ENCODE measurements at regions not wholly inside any gene's neighbourhood (a gene's known extent, or its start where the extent isn't known, plus 50 kb on each side); places are given as distances from the start of the nearest gene placed in this dataset.

- DNase-seq (no peak), ATAC-seq (replicated peaks in 1 of 2) (no peak)
- Mint-ChIP-seq H3K9me3 (peaks cover 1 to 4% of the 10 kb centered on the region in 2 donors), H3K27me3 (ENCODE audit: low read depth) (no peaks in the 10 kb centered on the region), H3K4me3 (no peak overlapping the region), H3K36me3 (ENCODE audit: insufficient read depth in 2 of 2) (peaks cover 2 to 14% of the 10 kb centered on the region in 2 donors), H3K4me1 (ENCODE audit: low read depth) (no peaks in the 10 kb centered on the region), H3K27ac (no peak overlapping the region)
Observed at GRCh38 chr12:34343766-34344165, 321.5 kb downstream of the ALG10 start.

- ATAC-seq (replicated peaks in 1 of 2) (no peak), DNase-seq (no peak)
- Mint-ChIP-seq H3K36me3 (ENCODE audit: insufficient read depth in 2 of 2) (peaks cover 2 to 13% of the 10 kb centered on the region in 2 donors), H3K9me3 (peaks cover 1 to 2% of the 10 kb centered on the region in 2 donors), H3K4me1 (ENCODE audit: low read depth) (no peaks in the 10 kb centered on the region), H3K4me3 (no peak overlapping the region), H3K27me3 (ENCODE audit: low read depth) (no peaks in the 10 kb centered on the region), H3K27ac (no peak overlapping the region)
Observed at GRCh38 chr12:34344851-34345522, 322.7 kb downstream of the ALG10 start.

GRCh38 chr12:34345801-34346200 lies 323.5 kb downstream of the ALG10 start:
- H3K4me1 Mint-ChIP-seq (ENCODE audit: low read depth): no peaks in the 10 kb centered on the region
- no peak overlapping the region for H3K4me3 Mint-ChIP-seq
- peaks cover 0 to 2% of the 10 kb centered on the region in 2 donors for H3K9me3 Mint-ChIP-seq
- DNase-seq (no peak), ATAC-seq (replicated peaks in 1 of 2) (no peak)
- H3K27me3 Mint-ChIP-seq (ENCODE audit: low read depth): no peaks in the 10 kb centered on the region
- no peak overlapping the region for H3K27ac Mint-ChIP-seq
- peaks cover 2 to 10% of the 10 kb centered on the region in 2 donors for H3K36me3 Mint-ChIP-seq (ENCODE audit: insufficient read depth in 2 of 2)

- no peak overlapping the region for H3K27ac Mint-ChIP-seq
- H3K4me1 Mint-ChIP-seq (ENCODE audit: low read depth): no peaks in the 10 kb centered on the region
- ATAC-seq (replicated peaks in 1 of 2) (no peak), DNase-seq (no peak)
- no peaks in the 10 kb centered on the region for H3K27me3 Mint-ChIP-seq (ENCODE audit: low read depth)
- H3K9me3 Mint-ChIP-seq: peaks cover 0 to 2% of the 10 kb centered on the region in 2 donors
- no peak overlapping the region for H3K4me3 Mint-ChIP-seq
- peaks cover 3 to 12% of the 10 kb centered on the region in 2 donors for H3K36me3 Mint-ChIP-seq (ENCODE audit: insufficient read depth in 2 of 2)
Observed at GRCh38 chr12:34346372-34347034, 324.2 kb downstream of the ALG10 start.

- no peak for DNase-seq
- H3K9me3 Mint-ChIP-seq: peaks cover 0 to 2% of the 10 kb centered on the region in 2 donors
- H3K36me3 Mint-ChIP-seq (ENCODE audit: insufficient read depth in 2 of 2): peaks cover 3 to 10% of the 10 kb centered on the region in 2 donors
- H3K27me3 Mint-ChIP-seq (ENCODE audit: low read depth): no peaks in the 10 kb centered on the region
- no peak overlapping the region for H3K4me3 Mint-ChIP-seq
- ATAC-seq (replicated peaks in 1 of 2): no peak
- no peaks in the 10 kb centered on the region for H3K4me1 Mint-ChIP-seq (ENCODE audit: low read depth)
- no peak overlapping the region for H3K27ac Mint-ChIP-seq
Observed at GRCh38 chr12:34347367-34347766, 325.1 kb downstream of the ALG10 start.

GRCh38 chr12:34348064-34348463 lies 325.8 kb downstream of the ALG10 start:
- ATAC-seq (replicated peaks in 1 of 2): no peak

GRCh38 chr12:34348836-34349672 lies 326.8 kb downstream of the ALG10 start:
- no peaks in the 10 kb centered on the region for H3K4me1 Mint-ChIP-seq (ENCODE audit: low read depth)
- H3K36me3 Mint-ChIP-seq (ENCODE audit: insufficient read depth in 2 of 2): peaks cover 3 to 10% of the 10 kb centered on the region in 2 donors
- H3K27ac Mint-ChIP-seq: no peak overlapping the region
- ATAC-seq (replicated peaks in 1 of 2): no peak
- H3K9me3 Mint-ChIP-seq: peaks cover 0 to 2% of the 10 kb centered on the region in 2 donors
- no peak overlapping the region for H3K4me3 Mint-ChIP-seq
- DNase-seq: no peak
- no peaks in the 10 kb centered on the region for H3K27me3 Mint-ChIP-seq (ENCODE audit: low read depth)

More at GRCh38 chr12:34348064-34348463, 325.8 kb downstream of the ALG10 start:
- no peaks in the 10 kb centered on the region for H3K27me3 Mint-ChIP-seq (ENCODE audit: low read depth)
- H3K4me1 Mint-ChIP-seq (ENCODE audit: low read depth): no peaks in the 10 kb centered on the region
- peaks cover 3 to 10% of the 10 kb centered on the region in 2 donors for H3K36me3 Mint-ChIP-seq (ENCODE audit: insufficient read depth in 2 of 2)
- H3K27ac Mint-ChIP-seq: no peak overlapping the region
- H3K4me3 Mint-ChIP-seq: no peak overlapping the region
- no peak for DNase-seq
- peaks cover 0 to 2% of the 10 kb centered on the region in 2 donors for H3K9me3 Mint-ChIP-seq

- no peak for ATAC-seq (replicated peaks in 1 of 2)
- H3K27ac Mint-ChIP-seq: no peak overlapping the region
- H3K9me3 Mint-ChIP-seq: peaks cover 0 to 2% of the 10 kb centered on the region in 2 donors
- H3K27me3 Mint-ChIP-seq (ENCODE audit: low read depth): no peaks in the 10 kb centered on the region
- no peaks in the 10 kb centered on the region for H3K4me1 Mint-ChIP-seq (ENCODE audit: low read depth)
- DNase-seq: no peak
- peaks cover 3 to 10% of the 10 kb centered on the region in 2 donors for H3K36me3 Mint-ChIP-seq (ENCODE audit: insufficient read depth in 2 of 2)
- H3K4me3 Mint-ChIP-seq: no peak overlapping the region
Observed at GRCh38 chr12:34349673-34349961, 327.3 kb downstream of the ALG10 start.

GRCh38 chr12:34350092-34351041 lies 328.1 kb downstream of the ALG10 start:
- Mint-ChIP-seq H3K9me3 (peaks cover 0 to 2% of the 10 kb centered on the region in 2 donors), H3K4me1 (ENCODE audit: low read depth) (no peaks in the 10 kb centered on the region), H3K27me3 (ENCODE audit: low read depth) (no peaks in the 10 kb centered on the region), H3K27ac (no peak overlapping the region), H3K36me3 (ENCODE audit: insufficient read depth in 2 of 2) (peaks cover 3 to 13% of the 10 kb centered on the region in 2 donors), H3K4me3 (no peak overlapping the region)
- DNase-seq (no peak), ATAC-seq (replicated peaks in 1 of 2) (no peak)

- Mint-ChIP-seq H3K27ac (no peak overlapping the region), H3K4me3 (no peak overlapping the region), H3K4me1 (ENCODE audit: low read depth) (no peaks in the 10 kb centered on the region), H3K9me3 (peaks cover 0 to 2% of the 10 kb centered on the region in 2 donors), H3K27me3 (ENCODE audit: low read depth) (no peaks in the 10 kb centered on the region), H3K36me3 (ENCODE audit: insufficient read depth in 2 of 2) (peaks cover 3 to 13% of the 10 kb centered on the region in 2 donors)
- DNase-seq: no peak
- ATAC-seq (replicated peaks in 1 of 2): no peak
Observed at GRCh38 chr12:34352098-34352497, 329.8 kb downstream of the ALG10 start.

GRCh38 chr12:34354239-34355200 lies 332.2 kb downstream of the ALG10 start:
- no peak overlapping the region for H3K27ac Mint-ChIP-seq
- H3K36me3 Mint-ChIP-seq (ENCODE audit: insufficient read depth in 2 of 2): peaks cover 1 to 9% of the 10 kb centered on the region in 2 donors
- no peaks in the 10 kb centered on the region for H3K27me3 Mint-ChIP-seq (ENCODE audit: low read depth)
- H3K4me1 Mint-ChIP-seq (ENCODE audit: low read depth): no peaks in the 10 kb centered on the region
- H3K4me3 Mint-ChIP-seq: no peak overlapping the region
- H3K9me3 Mint-ChIP-seq: no peaks in the 10 kb centered on the region
- DNase-seq (no peak), ATAC-seq (replicated peaks in 1 of 2) (no peak)

Measured in activated T-cell treated with anti-CD3 and anti-CD28 coated beads, Interleukin-2, amount 50 U/mL, for 72 hours (primary cell).